Esophagus muscularis mucosa (tissue), 4 donors: ENCODE measurements at regions not wholly inside any gene's neighbourhood (a gene's known extent, or its start where the extent isn't known, plus 50 kb on each side); places are given as distances from the start of the nearest gene placed in this dataset.
"Not testable (repeated sequence)": the region's sequence is repeated elsewhere in the genome, so short reads cannot be mapped to it uniquely, and the experiment has no call there.

Source experiments
- DNase-seq: peaks from one replicate; pipeline ENCODE4 v3.0.0-alpha.2; 2017; ENCODE audit errors: extremely low spot score
- H3K27ac ChIP-seq, 4 donors: fragments of 200-600 bp; sonication (generic); replicated peaks in 1 of 4; 1 replicate in 3 of 4; 2 replicates in 1 of 4; pipeline ENCODE4 v1.5.1; 2016 to 2019; ENCODE audit warnings: mild to moderate bottlenecking in 1 of 4
- H3K27me3 ChIP-seq, 4 donors: fragments of 200-600 bp; sonication (generic); one replicate each; pipeline versions ENCODE4 v1.5.1 to v1.6.0; 2016 to 2019
- H3K36me3 ChIP-seq, 4 donors: fragments of 200-600 bp; sonication (generic); one replicate each; pipeline ENCODE4 v1.5.1; 2016 to 2019
- H3K4me1 ChIP-seq, 4 donors: fragments of 200-600 bp; sonication (generic); one replicate each; pipeline ENCODE4 v1.5.1; 2016 to 2019
- H3K4me3 ChIP-seq, 4 donors: fragments of 200-600 bp; sonication (generic); 1 replicate in 2 of 4; 2 replicates in 2 of 4; pipeline ENCODE4 v1.5.1; 2016 to 2019; ENCODE audit warnings: mild to moderate bottlenecking in 4 of 4, moderate library complexity in 1 of 4
- H3K9me3 ChIP-seq, 4 donors: fragments of 200-600 bp; sonication (generic); 1 replicate in 3 of 4; 2 replicates in 1 of 4; pipeline ENCODE4 v1.5.1; 2016 to 2019
- EP300 ChIP-seq: sonication (generic); formaldehyde crosslinking; IDR thresholded peaks from one replicate; pipeline ENCODE4 v1.6.1; 2017; ENCODE audit warnings: antibody characterized with exemption
- POLR2A ChIP-seq: fragments of 450-650 bp; IDR thresholded peaks from one replicate; pipeline ENCODE4 v1.6.1; 2017; ENCODE audit warnings: antibody characterized with exemption, moderate library complexity, mild to moderate bottlenecking, low read depth
- POLR2AphosphoS5 ChIP-seq, 2 donors: sonication (generic); formaldehyde crosslinking; IDR thresholded peaks; one replicate each; pipeline ENCODE4 v1.6.1; 2017; ENCODE audit warnings: antibody characterized with exemption in 2 of 2
- WGBS: methylation state at CpG from one replicate; pipeline ENCODE4 v1.1.5; 2018; 5-methylcytosine and 5-hydroxymethylcytosine counted together
- intact Hi-C: fragments of 100-400 bp; cut with DNase I; formaldehyde crosslinking; loops from one replicate; pipeline ENCODE4 v1.15.1; 2023
- TF ChIP-seq, protein P1 (sequence below), 3 experiments: fragments of 200-600 bp in 2 of 3; fragments of 450-650 bp in 1 of 3; sonication (generic) in 2 of 3; IDR thresholded peaks; one replicate each; pipeline ENCODE4 v1.5.1; 2017 to 2019; ENCODE audit warnings: antibody characterized with exemption in 3 of 3, mild to moderate bottlenecking in 2 of 3, moderate library complexity in 1 of 3

DNA sequence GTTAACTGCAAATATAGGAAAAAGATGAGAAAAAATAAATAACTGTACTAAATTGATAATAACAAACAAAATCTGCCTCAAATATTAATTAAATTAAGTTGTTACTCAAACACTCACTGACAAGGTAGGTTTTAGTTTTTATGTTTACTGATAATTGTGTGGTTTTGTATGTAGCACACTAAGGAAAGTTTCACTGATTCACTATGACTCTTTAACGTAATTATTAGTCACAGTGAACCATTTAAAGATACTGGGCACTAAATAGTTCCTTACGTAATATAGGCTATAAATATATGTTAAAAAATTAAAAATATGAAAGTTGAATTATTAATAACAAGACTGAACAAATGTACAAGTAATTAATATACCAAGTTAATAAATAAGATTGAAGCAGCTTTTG lies 2330.0 kb upstream of the RAG2 start:
- H3K9me3 ChIP-seq, result peaks cover 0 to 10% (median 4%) of the 10 kb centered on the region in 4 donors
- no peak for DNase-seq
- no peak overlapping the region for H3K4me3 ChIP-seq
- intact Hi-C loops, result no loop called here
- no peaks in the 10 kb centered on the region for H3K36me3 ChIP-seq
- no peaks in the 10 kb centered on the region for H3K4me1 ChIP-seq
- TF ChIP-seq EP300 (no peak), POLR2A (no peak), POLR2AphosphoS5 (IDR thresholded peaks at IDR 0.05) (no peak)
- TF ChIP-seq, protein P1, sequence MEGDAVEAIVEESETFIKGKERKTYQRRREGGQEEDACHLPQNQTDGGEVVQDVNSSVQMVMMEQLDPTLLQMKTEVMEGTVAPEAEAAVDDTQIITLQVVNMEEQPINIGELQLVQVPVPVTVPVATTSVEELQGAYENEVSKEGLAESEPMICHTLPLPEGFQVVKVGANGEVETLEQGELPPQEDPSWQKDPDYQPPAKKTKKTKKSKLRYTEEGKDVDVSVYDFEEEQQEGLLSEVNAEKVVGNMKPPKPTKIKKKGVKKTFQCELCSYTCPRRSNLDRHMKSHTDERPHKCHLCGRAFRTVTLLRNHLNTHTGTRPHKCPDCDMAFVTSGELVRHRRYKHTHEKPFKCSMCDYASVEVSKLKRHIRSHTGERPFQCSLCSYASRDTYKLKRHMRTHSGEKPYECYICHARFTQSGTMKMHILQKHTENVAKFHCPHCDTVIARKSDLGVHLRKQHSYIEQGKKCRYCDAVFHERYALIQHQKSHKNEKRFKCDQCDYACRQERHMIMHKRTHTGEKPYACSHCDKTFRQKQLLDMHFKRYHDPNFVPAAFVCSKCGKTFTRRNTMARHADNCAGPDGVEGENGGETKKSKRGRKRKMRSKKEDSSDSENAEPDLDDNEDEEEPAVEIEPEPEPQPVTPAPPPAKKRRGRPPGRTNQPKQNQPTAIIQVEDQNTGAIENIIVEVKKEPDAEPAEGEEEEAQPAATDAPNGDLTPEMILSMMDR (IDR thresholded peaks at IDR 0.05), result no peak
- 81% methylated on average over 2 of the region's 2 CpGs for WGBS
- no peak overlapping the region for H3K27ac ChIP-seq
- H3K27me3 ChIP-seq, result no peaks in the 10 kb centered on the region

DNA sequence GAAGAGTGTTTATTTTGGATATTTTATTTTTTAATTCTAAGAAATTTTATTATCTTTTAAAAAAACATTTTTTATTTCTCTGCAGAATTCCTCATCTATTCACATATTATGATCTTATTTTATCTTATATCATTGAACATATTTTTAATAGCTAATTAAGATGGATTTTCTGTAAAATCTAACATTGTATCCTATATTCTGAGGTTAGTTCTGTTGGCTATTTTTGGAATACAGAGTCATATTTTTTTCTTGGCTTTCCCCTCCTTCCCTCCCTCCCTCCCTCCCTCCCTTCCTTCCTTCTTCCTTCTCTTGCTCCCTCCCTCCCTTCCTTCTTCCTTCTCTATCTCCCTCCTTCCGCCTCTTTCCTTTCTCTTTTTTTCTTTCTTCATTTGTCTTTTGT lies 2326.6 kb upstream of the RAG2 start:
- WGBS, result 68% methylated on average over 1 of the region's 1 CpG
- intact Hi-C loops, result no loop called here

GRCh38 chr11:38900211-38900610 lies 2302.2 kb upstream of the RAG2 start:
- 51% methylated on average over 6 of the region's 6 CpGs for WGBS
- TF ChIP-seq EP300, result no peak
- no peak for TF ChIP-seq POLR2AphosphoS5 (IDR thresholded peaks at IDR 0.05)
- TF ChIP-seq, protein P1 (IDR thresholded peaks at IDR 0.05), result no peak
- no peak for TF ChIP-seq POLR2A
- Histone ChIP-seq H3K9me3 (no peaks in the 10 kb centered on the region), H3K27ac (no peak overlapping the region), H3K36me3 (no peaks in the 10 kb centered on the region), H3K4me3 (no peak overlapping the region), H3K27me3 (no peaks in the 10 kb centered on the region), H3K4me1 (no peaks in the 10 kb centered on the region)
- no peak for DNase-seq
- intact Hi-C loops, result no loop called here

More for the DNA sequence above, 2326.6 kb upstream of the RAG2 start:
- Histone ChIP-seq H3K9me3 (peaks cover 0 to 7% (median 0%) of the 10 kb centered on the region in 4 donors), H3K36me3 (no peaks in the 10 kb centered on the region), H3K4me3 (no peak overlapping the region), H3K27ac (no peak overlapping the region), H3K4me1 (no peaks in the 10 kb centered on the region), H3K27me3 (no peaks in the 10 kb centered on the region)
- no peak for DNase-seq
- TF ChIP-seq, protein P1 (IDR thresholded peaks at IDR 0.05), result no peak
- TF ChIP-seq EP300, result no peak
- TF ChIP-seq POLR2A, result no peak
- no peak for TF ChIP-seq POLR2AphosphoS5 (IDR thresholded peaks at IDR 0.05)

DNA sequence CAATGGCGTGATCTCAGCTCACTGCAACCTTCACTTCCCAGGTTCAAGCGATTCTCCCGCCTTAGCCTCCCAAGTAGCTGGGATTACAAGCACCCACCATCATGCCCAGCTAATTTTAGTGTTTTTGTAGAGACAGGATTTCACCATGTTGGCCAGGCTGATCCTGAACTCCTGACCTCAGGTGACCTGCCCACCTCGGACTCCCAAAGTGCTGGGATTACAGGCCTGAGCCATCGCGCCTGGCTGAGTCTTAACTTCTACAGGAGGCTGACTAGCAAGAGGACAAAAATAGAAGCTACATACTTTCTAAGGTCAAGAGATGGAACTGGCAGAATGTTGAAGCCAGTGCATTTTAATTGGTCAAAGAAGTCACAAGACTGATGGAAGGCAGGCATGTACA lies 2296.2 kb upstream of the RAG2 start:
- DNase-seq, H3K9me3 ChIP-seq, intact Hi-C loops, H3K4me1 ChIP-seq, H3K4me3 ChIP-seq, H3K36me3 ChIP-seq, H3K27me3 ChIP-seq, H3K27ac ChIP-seq: not testable (repeated sequence)
- 95% methylated on average over 6 of the region's 6 CpGs for WGBS

DNA sequence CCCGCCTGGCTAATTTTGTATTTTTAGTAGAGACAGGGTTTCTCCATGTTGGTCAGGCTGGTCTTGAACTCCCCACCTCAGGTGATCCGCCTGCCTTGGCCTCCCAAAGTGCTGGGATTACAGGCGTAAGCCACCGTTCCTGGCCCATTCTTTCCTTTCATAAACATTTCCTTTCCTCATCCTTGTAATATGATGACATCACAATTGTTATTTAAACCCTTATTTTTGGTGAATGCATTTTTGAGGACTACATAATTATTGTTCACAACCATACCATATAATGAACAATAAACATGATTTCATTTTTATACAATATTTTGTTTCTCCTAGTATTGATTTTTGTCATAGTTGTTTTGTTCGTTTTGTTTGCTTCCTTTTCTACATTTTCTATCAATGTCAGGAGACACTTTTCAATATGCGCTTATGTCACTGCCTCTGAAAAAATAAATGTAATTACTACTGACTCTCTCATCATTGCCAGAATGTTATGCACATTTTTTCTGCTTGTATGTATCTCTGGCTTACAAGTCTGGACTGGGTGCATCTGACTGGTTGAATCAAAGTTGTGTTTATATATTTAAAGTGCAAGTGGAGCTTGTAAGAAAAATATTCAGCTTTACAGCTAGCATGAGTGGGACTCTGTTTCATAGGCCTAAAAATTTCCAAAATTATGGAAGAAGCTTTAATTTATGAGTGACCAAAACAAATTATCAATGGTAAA lies 2286.3 kb upstream of the RAG2 start:
- no peaks in the 10 kb centered on the region for H3K27me3 ChIP-seq
- no peaks in the 10 kb centered on the region for H3K9me3 ChIP-seq
- H3K36me3 ChIP-seq, result no peaks in the 10 kb centered on the region
- TF ChIP-seq POLR2AphosphoS5 (IDR thresholded peaks at IDR 0.05) (no peak), POLR2A (no peak), EP300 (no peak)
- TF ChIP-seq, protein P1 (IDR thresholded peaks at IDR 0.05), result no peak
- no peaks in the 10 kb centered on the region for H3K4me1 ChIP-seq
- DNase-seq, result no peak
- no peak overlapping the region for H3K27ac ChIP-seq
- intact Hi-C loops, result no loop called here
- 88% methylated on average over 6 of the region's 6 CpGs for WGBS
- H3K4me3 ChIP-seq, result no peak overlapping the region
